K562 (cell line): ENCODE measurements at regions not wholly inside any gene's neighbourhood (a gene's known extent, or its start where the extent isn't known, plus 50 kb on each side); places are given as distances from the start of the nearest gene placed in this dataset.

Experiments used
- ATAC-seq: fragments of 200-7000 bp; cut with Tn5 transposase; 3 replicates; pipeline ENCODE4 v1.9.1; 2020; ENCODE audit warnings: moderate library complexity
- BruUV-seq: library from RNA; stranded (reverse); fragments of 400-500 nt; replicated peaks from 2 replicates; lab custom pipeline; 2021; lab: Mats Ljungman, UMichigan
- CTCF ChIA-PET: fragments of 300-600 bp; formaldehyde crosslinking; extraction: SDS; loops from one replicate; lab custom pipeline; 2021; ENCODE audit warnings: low intra/inter-chr PET ratio; lab: Yijun Ruan, JAX
- POLR2A ChIA-PET: fragments of 300-600, 350-650 bp; sonication (Branson Sonifier 250); formaldehyde crosslinking; extraction: SDS; loops from one replicate; lab custom pipeline; 2021; ENCODE audit warnings: antibody characterized with exemption, inconsistent platforms; lab: Yijun Ruan, JAX
- DNase-seq, 4 experiments: peaks; one replicate each; pipeline versions ENCODE4 v3.0.0 to v3.0.0-alpha.2; 2011 to 2018; ENCODE audit warnings: low spot score in 3 of 4, mixed read lengths in 3 of 4; ENCODE audit errors: extremely low read depth in 1 of 4
- FAIRE-seq: peaks from 2 replicates; lab custom pipeline; 2011; peaks lifted over from hg19 to GRCh38; lab: Jason Lieb, UNC
- H2AFZ ChIP-seq: 2 replicates; pipeline ENCODE4 v1.6.0; 2011; ENCODE audit warnings: low read depth, low read length, control low read depth, inconsistent platforms
- H3K27ac ChIP-seq: fragments of 200-600 bp; 3 replicates; pipeline ENCODE4 v1.8.0; 2011; ENCODE audit warnings: low read depth, mild to moderate bottlenecking, control low read depth, inconsistent platforms, low read length, moderate library complexity, mixed read lengths; ENCODE audit errors: extremely low read depth
- H3K27me3 ChIP-seq, 2 experiments: fragments of 300-600 bp in 1 of 2; 2 replicates in 1 of 2; 3 replicates in 1 of 2; pipeline versions ENCODE4 v1.6.0 to v1.8.0; 2011; ENCODE audit warnings: inconsistent platforms in 2 of 2, low read length in 2 of 2, mild to moderate bottlenecking in 1 of 2, mixed read lengths in 1 of 2, moderate library complexity in 1 of 2; ENCODE audit not compliant: control insufficient read depth in 2 of 2, insufficient read depth in 2 of 2
- H3K36me3 ChIP-seq: fragments of 300-600 bp; 3 replicates; pipeline ENCODE4 v1.8.0; 2011; ENCODE audit warnings: mild to moderate bottlenecking, low read length, inconsistent platforms; ENCODE audit not compliant: control insufficient read depth, insufficient read depth
- H3K4me1 ChIP-seq, 2 experiments: fragments of 200-600 bp in 1 of 2; replicated peaks in 1 of 2; 2 replicates in 1 of 2; 3 replicates in 1 of 2; pipeline versions ENCODE4 v1.5.1 to v1.8.0; 2011; ENCODE audit warnings: inconsistent platforms in 2 of 2, low read length in 2 of 2, mild to moderate bottlenecking in 1 of 2, mixed read lengths in 1 of 2, moderate library complexity in 1 of 2; ENCODE audit not compliant: control insufficient read depth in 2 of 2, insufficient read depth in 2 of 2
- H3K4me2 ChIP-seq: 2 replicates; pipeline ENCODE4 v1.6.1; 2011; ENCODE audit warnings: low read length, control low read depth, inconsistent platforms, mixed read lengths; ENCODE audit not compliant: insufficient read depth
- H3K4me3 ChIP-seq: fragments of 200-600 bp; sonication (generic), shearing (Covaris generic); 2 replicates; pipeline ENCODE4 v1.5.1; 2016; ENCODE audit warnings: control low read depth, inconsistent platforms
- H3K79me2 ChIP-seq: fragments of 200-600 bp; 3 replicates; pipeline ENCODE4 v1.8.0; 2011; ENCODE audit warnings: low read length, inconsistent platforms; ENCODE audit not compliant: control insufficient read depth, insufficient read depth
- H3K9ac ChIP-seq, 2 experiments: 2 replicates each; pipeline versions ENCODE4 v1.6.0 to v1.6.1; 2011; ENCODE audit warnings: low read depth in 2 of 2, low read length in 2 of 2, control low read depth in 1 of 2, inconsistent platforms in 1 of 2, mild to moderate bottlenecking in 1 of 2, mixed read lengths in 1 of 2; ENCODE audit not compliant: insufficient read depth in 1 of 2
- H3K9me1 ChIP-seq: one replicate; pipeline ENCODE4 v1.6.0; 2011; ENCODE audit warnings: inconsistent platforms, mild to moderate bottlenecking, low read length, moderate library complexity; ENCODE audit not compliant: control insufficient read depth, insufficient read depth
- H3K9me3 ChIP-seq: replicated peaks from 2 replicates; pipeline ENCODE4 v1.5.1; 2011; ENCODE audit warnings: low read depth, low read length, inconsistent platforms; ENCODE audit not compliant: control insufficient read depth, insufficient read depth
- H4K20me1 ChIP-seq: replicated peaks from 2 replicates; pipeline ENCODE4 v1.6.1; 2011; ENCODE audit warnings: low read length, inconsistent platforms, mixed read lengths; ENCODE audit not compliant: control insufficient read depth, insufficient read depth
- AFF4 ChIP-seq: sonication (generic); formaldehyde crosslinking; IDR thresholded peaks from 2 replicates; pipeline ENCODE4 v1.8.0; 2023; ENCODE audit warnings: mild to moderate bottlenecking, missing genetic modification reagents
- FOXJ2 ChIP-seq: fragments of 200-800 bp; sonication (Bioruptor generic); IDR thresholded peaks from 2 replicates; pipeline ENCODE4 v1.6.1; 2016; ENCODE audit warnings: missing genetic modification characterization, missing compliant biosample characterization
- MLLT1 ChIP-seq, 2 experiments: fragments of 450-650 bp; IDR thresholded peaks; 2 replicates each; pipeline ENCODE4 v1.6.1; 2016
- MTA3 ChIP-seq: fragments of 450-650 bp; formaldehyde crosslinking; IDR thresholded peaks from 2 replicates; pipeline ENCODE4 v1.6.1; 2017; ENCODE audit warnings: mild to moderate bottlenecking, borderline replicate concordance
- NR4A1 ChIP-seq, 2 experiments: fragments of 250-450 bp in 1 of 2; fragments of 450-650 bp in 1 of 2; sonication (Bioruptor Pico) in 1 of 2; IDR thresholded peaks; 2 replicates each; pipeline versions ENCODE4 v1.4.0 to v1.6.1; 2016 to 2020; ENCODE audit warnings: mild to moderate bottlenecking in 2 of 2, missing compliant biosample characterization in 1 of 2, missing genetic modification characterization in 1 of 2, moderate library complexity in 1 of 2
- SMARCC2 ChIP-seq: fragments of 450-650 bp; IDR thresholded peaks from 2 replicates; pipeline ENCODE4 v1.6.1; 2017; ENCODE audit warnings: antibody characterized with exemption, moderate library complexity, mild to moderate bottlenecking, low read depth
- ZC3H11A ChIP-seq: IDR thresholded peaks from 2 replicates; pipeline ENCODE4 v1.6.1; 2012; ENCODE audit warnings: low read depth, low read length, improper control_type of control experiment
- ZNF134 ChIP-seq: fragments of 250-450 bp; sonication (Bioruptor Pico); conservative IDR thresholded peaks from 2 replicates; pipeline ENCODE4 v1.4.0; 2020
- ZNF239 ChIP-seq: fragments of 250-450 bp; sonication (Bioruptor Pico); IDR thresholded peaks from 2 replicates; pipeline ENCODE4 v1.4.0; 2020; ENCODE audit warnings: mild to moderate bottlenecking
- ZNF384 ChIP-seq: IDR thresholded peaks from 2 replicates; pipeline ENCODE4 v1.6.1; 2012; ENCODE audit warnings: low read depth, low read length, improper control_type of control experiment
- ZNF41 ChIP-seq: fragments of 250-450 bp; sonication (Bioruptor Pico); conservative IDR thresholded peaks from 2 replicates; pipeline ENCODE4 v1.4.0; 2020; ENCODE audit warnings: mild to moderate bottlenecking
- ZNF696 ChIP-seq: fragments of 250-450 bp; sonication (Bioruptor Pico); conservative IDR thresholded peaks from 2 replicates; pipeline ENCODE4 v1.4.0; 2020; ENCODE audit warnings: mild to moderate bottlenecking, moderate library complexity
- WGBS: fragments of 100-300 bp; shearing (Covaris generic); methylation state at CpG from one replicate; pipeline ENCODE4 v1.1.6; 2016; ENCODE audit warnings: low coverage, mixed read lengths; ENCODE audit not compliant: insufficient coverage; ENCODE audit errors: missing lambda C conversion rate; 5-methylcytosine and 5-hydroxymethylcytosine counted together
- in situ Hi-C: fragments of 300-500 bp; cut with MboI; formaldehyde crosslinking; loops from 4 replicates; pipeline ENCODE4 v1.15.0; 2018; ENCODE audit warnings: inconsistent platforms, mixed read lengths
- intact Hi-C: fragments of 100-400 bp; cut with micrococcal nuclease; formaldehyde crosslinking; loops from 2 replicates; pipeline ENCODE4 v1.14.2; 2022

- Histone ChIP-seq H3K9me3 (no peaks in the 10 kb centered on the region), H3K9me1 (no peaks in the 10 kb centered on the region), H3K27ac (no peak overlapping the region), H3K79me2 (no peaks in the 10 kb centered on the region), H3K4me2 (no peak overlapping the region), H3K9ac (no peak overlapping the region), H3K4me3 (no peak overlapping the region), H3K27me3 (no peaks in the 10 kb centered on the region; a peak in 1 of 5 replicates), H3K36me3 (no peaks in the 10 kb centered on the region), H4K20me1 (no peaks in the 10 kb centered on the region), H2AFZ (no peak overlapping the region), H3K4me1 (no peaks in the 10 kb centered on the region; a peak in 1 of 5 replicates)
- FAIRE-seq (no peak), ATAC-seq (no peak), DNase-seq (no peak)
- 0% methylated on average over 6 of the region's 6 CpGs for WGBS
- intact Hi-C loops (no loop called here), in situ Hi-C loops (no loop called here)
- ChIA-PET CTCF (no interaction called here), POLR2A (no interaction called here)
- BruUV-seq: no TSS peak
- no peak for TF ChIP-seq ZC3H11A
- TF ChIP-seq SMARCC2: no peak
- no peak for TF ChIP-seq MTA3
- no peak for TF ChIP-seq ZNF239 (CRISPR knock-in tag)
- TF ChIP-seq ZNF134: no peak
- TF ChIP-seq NR4A1 (CRISPR knock-in tag; IDR thresholded peaks at IDR 0.05): no peak
- TF ChIP-seq NR4A1 (tag; IDR thresholded peaks at IDR 0.05): no peak
- TF ChIP-seq MLLT1 (IDR thresholded peaks at IDR 0.05): no peak
- TF ChIP-seq FOXJ2 (tag): no peak
- no peak for TF ChIP-seq AFF4 (CRISPR knock-in tag)
- TF ChIP-seq ZNF41: no peak
- no peak for TF ChIP-seq ZNF384
- TF ChIP-seq ZNF696 (CRISPR knock-in tag): no peak
Measured at GRCh38 chr9:532707-533106, 308.8 kb upstream of the DMRT1 start.
